Keratinocyte (primary cell): ENCODE measurements at regions not wholly inside any gene's neighbourhood (a gene's known extent, or its start where the extent isn't known, plus 50 kb on each side); places are given as distances from the start of the nearest gene placed in this dataset.

ENCODE experiments used
- EZH2 ChIP-seq: IDR thresholded peaks from one replicate; pipeline ENCODE4 v1.6.1; 2012; ENCODE audit warnings: inconsistent platforms, mild to moderate bottlenecking, low read length, moderate library complexity
- TF ChIP-seq, protein P1 (sequence below), 3 experiments: IDR thresholded peaks in 1 of 3; conservative IDR thresholded peaks in 1 of 3; optimal IDR thresholded peaks in 1 of 3; 2 replicates in 2 of 3; 3 replicates in 1 of 3; pipeline versions ENCODE3 to v1.5.1; 2011; ENCODE audit warnings: low read length in 3 of 3, mild to moderate bottlenecking in 3 of 3, moderate library complexity in 2 of 3, control low read depth in 1 of 3, inconsistent platforms in 1 of 3; ENCODE audit not compliant: insufficient read depth in 2 of 3; ENCODE audit errors: extremely low read depth in 1 of 3

DNA sequence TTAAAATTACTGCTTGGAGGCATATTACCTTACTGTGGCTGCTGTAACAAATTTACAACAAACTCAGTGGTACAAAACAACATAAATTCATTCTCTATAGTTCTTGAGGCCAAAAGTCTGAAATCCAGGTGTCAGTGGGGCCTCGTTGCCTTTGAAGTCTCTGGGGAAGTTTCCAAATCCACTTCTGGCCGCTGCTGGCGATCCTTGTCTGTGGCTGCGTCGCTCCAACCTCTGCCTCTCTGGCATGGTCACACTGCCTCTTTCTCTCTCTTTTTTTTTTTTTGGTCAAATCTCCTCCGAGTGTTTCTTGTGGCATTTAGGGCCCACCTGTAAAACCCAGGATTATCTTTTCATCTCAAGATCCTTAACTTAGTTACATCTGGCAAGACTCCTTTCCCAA lies 182.8 kb downstream of the ST6GAL2 start:
- TF ChIP-seq, protein P1, sequence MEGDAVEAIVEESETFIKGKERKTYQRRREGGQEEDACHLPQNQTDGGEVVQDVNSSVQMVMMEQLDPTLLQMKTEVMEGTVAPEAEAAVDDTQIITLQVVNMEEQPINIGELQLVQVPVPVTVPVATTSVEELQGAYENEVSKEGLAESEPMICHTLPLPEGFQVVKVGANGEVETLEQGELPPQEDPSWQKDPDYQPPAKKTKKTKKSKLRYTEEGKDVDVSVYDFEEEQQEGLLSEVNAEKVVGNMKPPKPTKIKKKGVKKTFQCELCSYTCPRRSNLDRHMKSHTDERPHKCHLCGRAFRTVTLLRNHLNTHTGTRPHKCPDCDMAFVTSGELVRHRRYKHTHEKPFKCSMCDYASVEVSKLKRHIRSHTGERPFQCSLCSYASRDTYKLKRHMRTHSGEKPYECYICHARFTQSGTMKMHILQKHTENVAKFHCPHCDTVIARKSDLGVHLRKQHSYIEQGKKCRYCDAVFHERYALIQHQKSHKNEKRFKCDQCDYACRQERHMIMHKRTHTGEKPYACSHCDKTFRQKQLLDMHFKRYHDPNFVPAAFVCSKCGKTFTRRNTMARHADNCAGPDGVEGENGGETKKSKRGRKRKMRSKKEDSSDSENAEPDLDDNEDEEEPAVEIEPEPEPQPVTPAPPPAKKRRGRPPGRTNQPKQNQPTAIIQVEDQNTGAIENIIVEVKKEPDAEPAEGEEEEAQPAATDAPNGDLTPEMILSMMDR (optimal IDR thresholded peaks at IDR 0.05 in 1 of 3, IDR thresholded peaks at IDR 0.05 in 1 of 3, conservative IDR thresholded peaks at IDR 0.05 in 1 of 3; ENCODE audit: extremely low read depth in 1 of 3, insufficient read depth in 2 of 3, low read length in 3 of 3) = no peak
- TF ChIP-seq EZH2 = no peak
